Activated CD8-positive, alpha-beta memory T cell treated with anti-CD3 and anti-CD28 coated beads for 24 hours (primary cell): ENCODE measurements at regions not wholly inside any gene's neighbourhood (a gene's known extent, or its start where the extent isn't known, plus 50 kb on each side); places are given as distances from the start of the nearest gene placed in this dataset.

Experiments used
- DNase-seq: peaks from one replicate; pipeline ENCODE4 v3.0.0-alpha.2; 2020

- DNase-seq, result no peak
Measured at GRCh38 chr7:136061433-136061832, 84.3 kb upstream of the MTPN start.

DNA sequence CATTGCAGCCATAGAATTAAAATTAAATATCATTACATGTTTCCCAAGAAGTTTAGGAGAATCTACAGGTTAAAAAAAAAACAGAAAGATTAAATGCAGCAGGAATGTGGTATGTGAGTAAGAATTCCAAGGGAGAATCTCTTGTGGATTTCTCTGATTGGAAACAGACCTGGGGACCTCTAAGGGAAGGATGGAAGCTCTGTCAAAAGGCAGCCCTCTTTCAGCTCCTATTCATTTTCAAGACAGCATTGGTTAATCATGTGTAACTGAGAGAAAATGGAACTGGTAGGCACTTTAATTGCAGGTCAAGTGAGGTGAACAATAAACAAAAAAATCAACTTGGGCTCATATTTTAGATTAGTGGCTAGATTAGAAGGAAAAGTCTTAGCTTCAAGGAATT, 81.4 kb upstream of the MTPN start:
- DNase-seq, result no peak

DNA sequence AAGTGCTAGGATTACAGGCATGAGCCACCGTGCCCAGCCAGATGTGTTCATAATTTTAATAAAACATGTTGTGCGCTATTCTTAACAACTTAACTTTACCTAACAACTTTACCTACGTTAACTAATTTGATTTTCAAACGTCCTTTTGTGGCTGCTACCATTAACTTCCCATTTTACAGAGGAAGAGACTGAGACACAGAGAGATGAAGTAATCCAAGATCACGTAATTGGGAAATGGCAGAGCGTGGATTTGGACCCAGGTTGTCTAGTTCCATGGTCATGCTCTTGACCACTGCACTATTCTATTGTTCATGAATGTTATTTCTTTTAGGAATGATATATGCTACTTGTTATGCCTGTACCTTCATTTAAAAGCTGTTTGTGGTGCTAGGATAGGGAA, 80.3 kb upstream of the MTPN start:
- no peak for DNase-seq

- no peak for DNase-seq
Measured at GRCh38 chr7:136056651-136057231, 79.6 kb upstream of the MTPN start.

- DNase-seq, result no peak
Measured at GRCh38 chr7:136055266-136055665, 78.1 kb upstream of the MTPN start.

GRCh38 chr7:136053689-136054485, 76.7 kb upstream of the MTPN start:
- no peak for DNase-seq

- no peak for DNase-seq
Measured at GRCh38 chr7:136051203-136051928, 74.2 kb upstream of the MTPN start.

DNA sequence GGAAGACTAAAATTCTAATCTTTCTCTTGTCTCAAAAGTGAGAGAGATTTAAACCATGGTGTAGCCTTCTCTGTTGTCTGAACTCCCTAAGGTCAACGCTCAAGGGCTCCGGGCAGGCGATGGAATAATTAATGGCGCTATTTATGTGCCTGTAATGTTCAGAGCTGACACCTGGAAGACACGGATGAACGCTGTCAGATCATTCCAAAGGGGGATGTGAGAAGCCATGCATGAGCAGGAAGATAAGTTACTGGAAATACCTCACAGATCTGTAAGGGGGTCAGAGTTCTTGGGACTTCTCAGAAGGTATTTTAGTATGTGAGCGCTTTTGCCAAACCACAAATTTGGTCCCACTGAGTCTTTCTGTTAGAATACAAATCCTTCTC, 73.3 kb upstream of the MTPN start:
- no peak for DNase-seq

DNA sequence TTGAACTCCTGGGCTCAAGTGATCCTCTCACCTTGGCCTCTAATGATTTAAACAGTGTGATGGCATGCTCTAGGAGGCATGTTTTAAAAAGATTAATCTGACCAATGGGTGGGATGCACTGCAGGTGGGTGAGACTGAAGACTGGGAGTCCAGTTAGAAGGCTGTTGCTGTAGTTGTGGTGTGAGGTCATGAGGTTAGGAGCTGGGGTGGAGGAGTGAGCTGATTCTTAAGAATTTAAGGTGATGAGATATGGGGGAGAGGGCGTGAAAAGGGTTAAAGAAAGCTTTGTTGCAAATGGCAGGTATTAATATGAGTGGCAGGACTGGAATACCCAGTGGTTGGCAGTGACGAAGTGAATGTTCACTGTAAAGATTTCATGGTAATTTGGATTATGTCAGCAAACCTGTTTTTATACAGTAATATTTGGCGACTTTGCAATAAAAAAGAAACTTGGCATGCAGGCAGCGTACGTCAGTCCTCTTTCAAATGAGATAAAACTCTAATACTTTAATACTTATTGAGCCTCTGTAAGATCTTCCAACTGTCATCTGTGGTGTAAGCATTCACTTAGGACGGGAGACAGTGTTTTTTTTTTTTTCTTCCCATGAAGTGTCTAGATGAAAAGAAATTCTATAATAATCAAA, 72.8 kb upstream of the MTPN start:
- no peak for DNase-seq

DNA sequence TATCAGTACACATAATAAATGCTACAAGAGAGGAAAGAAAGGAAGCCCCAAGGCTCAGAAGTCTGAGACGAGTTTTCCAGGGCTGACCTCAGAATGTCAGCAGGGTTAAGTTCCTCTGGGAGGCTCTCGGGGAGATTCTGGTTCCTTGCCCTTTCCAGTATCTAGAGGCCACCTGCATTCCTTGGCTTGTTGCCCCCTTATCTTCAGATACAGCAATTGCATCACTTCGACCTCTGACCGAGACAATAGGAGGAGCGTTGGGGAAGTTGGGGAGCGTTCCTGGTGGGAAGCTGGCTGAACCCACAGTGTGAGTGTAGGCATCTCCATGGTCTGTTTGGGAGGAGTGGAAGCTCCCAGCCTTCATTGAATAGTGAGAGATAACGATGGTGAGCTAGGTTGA, 72.0 kb upstream of the MTPN start:
- DNase-seq, result no peak

GRCh38 chr7:136046548-136046947, 69.4 kb upstream of the MTPN start:
- DNase-seq, result no peak

DNA sequence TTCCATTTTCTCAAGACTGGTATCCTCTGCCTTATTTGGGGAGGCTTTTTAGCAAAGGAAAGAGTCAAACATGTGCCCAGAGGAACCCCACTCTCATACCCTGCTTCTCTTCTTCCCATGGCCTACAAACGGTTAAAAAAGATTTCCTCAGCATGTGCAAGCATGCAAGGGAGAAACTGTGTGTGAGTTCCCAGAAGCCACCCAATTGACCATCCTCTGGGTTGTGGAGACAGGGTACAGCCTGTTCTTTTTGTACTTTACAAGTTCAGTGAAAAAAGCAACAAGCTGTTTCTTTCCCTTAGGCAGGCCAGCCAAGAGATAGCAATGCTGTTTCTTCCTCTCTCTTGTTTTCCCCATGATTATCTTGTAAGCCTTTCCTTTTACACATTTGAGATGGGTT, 68.8 kb upstream of the MTPN start:
- DNase-seq, result no peak

GRCh38 chr7:136045181-136045580, 68.0 kb upstream of the MTPN start:
- DNase-seq, result no peak

- no peak for DNase-seq
Measured at GRCh38 chr7:136039577-136040345, 62.6 kb upstream of the MTPN start.

DNA sequence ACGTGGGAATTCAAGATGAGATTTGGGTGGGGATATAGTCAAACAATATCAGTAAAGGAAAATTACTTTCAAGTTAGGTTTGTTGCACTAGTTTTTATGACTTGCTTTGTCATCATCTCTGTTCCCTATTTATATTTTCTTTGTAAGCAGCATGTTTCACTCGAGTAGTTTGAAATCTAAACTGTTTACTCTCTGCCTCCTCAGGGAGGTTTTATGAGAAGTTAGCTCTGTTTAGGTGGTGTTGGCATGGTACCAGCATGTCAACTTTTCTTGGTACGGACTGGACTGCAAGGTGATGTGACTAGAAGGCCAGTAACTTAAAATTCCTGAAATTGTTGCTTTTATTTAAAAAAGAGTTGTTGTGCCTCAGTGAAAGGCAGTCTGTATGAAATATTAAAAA, 59.2 kb upstream of the MTPN start:
- no peak for DNase-seq

- no peak for DNase-seq
Measured at GRCh38 chr7:136034132-136034531, 57.0 kb upstream of the MTPN start.

DNA sequence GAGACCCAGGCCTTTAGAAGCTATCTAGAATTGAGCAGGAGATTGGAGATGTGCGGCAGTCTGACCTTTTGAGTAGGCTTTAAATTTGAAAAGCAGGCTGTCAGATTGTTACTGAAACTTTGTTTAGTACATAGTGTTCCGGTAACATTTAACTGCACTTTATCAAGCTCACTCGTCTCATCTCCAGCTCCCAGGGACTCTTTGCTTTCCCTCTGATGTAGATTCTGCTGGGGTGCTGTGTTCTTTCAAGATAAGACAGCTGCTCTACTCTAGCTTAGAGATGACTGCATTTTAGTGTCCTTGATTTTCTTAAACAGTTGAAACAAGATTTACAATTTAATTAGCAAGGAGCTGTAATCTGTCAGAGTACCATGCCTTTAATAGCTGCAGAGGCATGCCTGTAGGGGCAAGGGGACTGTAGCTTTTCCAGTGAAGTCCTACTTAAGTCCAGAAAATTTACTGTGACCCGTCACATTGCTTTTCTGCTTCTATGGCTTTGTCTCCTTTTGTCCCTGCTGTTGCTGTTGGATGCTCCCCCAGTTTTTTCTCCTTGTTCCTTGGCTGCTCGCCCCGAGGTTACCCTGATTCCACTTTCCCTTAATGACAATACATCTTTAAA, 56.4 kb upstream of the MTPN start:
- DNase-seq, result no peak

- DNase-seq, result no peak
Measured at GRCh38 chr7:136030867-136031318, 53.7 kb upstream of the MTPN start.

GRCh38 chr7:136030330-136030729, 53.2 kb upstream of the MTPN start:
- no peak for DNase-seq

DNA sequence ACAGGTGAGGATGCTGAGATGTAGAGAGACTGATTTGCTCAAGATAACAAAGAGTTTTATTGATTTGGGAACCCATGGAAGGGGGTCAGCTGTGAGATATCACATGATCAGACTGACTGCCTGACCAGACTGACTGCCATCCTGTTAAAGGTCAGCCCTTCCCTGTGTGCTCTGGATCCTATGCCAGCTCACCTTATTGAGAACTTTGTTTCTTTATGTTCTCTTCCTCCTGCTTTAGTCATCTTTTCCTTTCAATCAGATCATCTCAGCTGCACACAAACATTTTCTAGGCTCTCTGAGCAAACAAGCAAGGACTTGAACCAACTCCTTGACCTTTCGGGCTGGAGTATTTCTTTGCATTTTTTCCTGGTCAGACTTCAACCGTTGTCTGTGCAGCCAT, 50.0 kb upstream of the MTPN start:
- DNase-seq, result no peak
